ENCODE measurements at regions not wholly inside any gene's neighbourhood (a gene's known extent, or its start where the extent isn't known, plus 50 kb on each side); places are given as distances from the start of the nearest gene placed in this dataset.

DNA sequence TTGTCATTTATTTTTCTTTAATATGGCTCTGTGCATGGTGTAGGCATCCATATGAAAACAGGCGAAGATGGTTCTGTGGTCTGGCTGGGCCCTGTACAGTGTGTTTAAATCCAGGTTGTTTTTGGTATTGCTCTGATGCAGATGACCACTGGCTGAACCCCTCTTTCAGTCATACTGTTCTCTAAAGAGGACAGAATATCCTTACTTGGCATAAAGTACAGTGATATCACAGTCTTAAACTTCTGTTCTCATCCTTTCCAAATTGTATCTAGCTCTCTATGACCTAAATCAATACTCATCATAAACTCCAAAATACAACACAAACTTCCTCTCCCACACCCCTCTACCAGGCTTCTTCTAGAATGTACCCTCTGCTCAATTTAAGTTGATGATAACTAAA, 252.7 kb upstream of the FAR2 start:
- no peak for TF ChIP-seq EZH2 (IDR thresholded peaks at IDR 0.05; ENCODE audit: low read length)
- TF ChIP-seq, protein P1, sequence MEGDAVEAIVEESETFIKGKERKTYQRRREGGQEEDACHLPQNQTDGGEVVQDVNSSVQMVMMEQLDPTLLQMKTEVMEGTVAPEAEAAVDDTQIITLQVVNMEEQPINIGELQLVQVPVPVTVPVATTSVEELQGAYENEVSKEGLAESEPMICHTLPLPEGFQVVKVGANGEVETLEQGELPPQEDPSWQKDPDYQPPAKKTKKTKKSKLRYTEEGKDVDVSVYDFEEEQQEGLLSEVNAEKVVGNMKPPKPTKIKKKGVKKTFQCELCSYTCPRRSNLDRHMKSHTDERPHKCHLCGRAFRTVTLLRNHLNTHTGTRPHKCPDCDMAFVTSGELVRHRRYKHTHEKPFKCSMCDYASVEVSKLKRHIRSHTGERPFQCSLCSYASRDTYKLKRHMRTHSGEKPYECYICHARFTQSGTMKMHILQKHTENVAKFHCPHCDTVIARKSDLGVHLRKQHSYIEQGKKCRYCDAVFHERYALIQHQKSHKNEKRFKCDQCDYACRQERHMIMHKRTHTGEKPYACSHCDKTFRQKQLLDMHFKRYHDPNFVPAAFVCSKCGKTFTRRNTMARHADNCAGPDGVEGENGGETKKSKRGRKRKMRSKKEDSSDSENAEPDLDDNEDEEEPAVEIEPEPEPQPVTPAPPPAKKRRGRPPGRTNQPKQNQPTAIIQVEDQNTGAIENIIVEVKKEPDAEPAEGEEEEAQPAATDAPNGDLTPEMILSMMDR (optimal IDR thresholded peaks at IDR 0.05 in 1 of 3, IDR thresholded peaks at IDR 0.05 in 1 of 3, conservative IDR thresholded peaks at IDR 0.05 in 1 of 3; ENCODE audit: extremely low read depth in 1 of 3, insufficient read depth in 2 of 3, low read length in 3 of 3): no peak
- dilution Hi-C loops (cut with MboI; ENCODE audit: extremely low pct_ligation_motif_present, low sequenced_read_pairs): no loop called here
- H3K36me3 ChIP-seq (ENCODE audit: control insufficient read depth in 2 of 2, extremely low read depth in 1 of 2, insufficient read depth in 2 of 2, low read length in 2 of 2): no peaks in the 10 kb centered on the region
- peaks cover 8% of the 10 kb centered on the region for H3K9me3 ChIP-seq (ENCODE audit: control insufficient read depth, low read depth, low read length)
- peaks cover 13% of the 10 kb centered on the region for H3K4me1 ChIP-seq (ENCODE audit: control insufficient read depth, extremely low read depth, insufficient read depth, low read length)
- no peak overlapping the region for H2AFZ ChIP-seq (ENCODE audit: control insufficient read depth, low read length)
- no peak for DNase-seq (ENCODE audit: low read depth, low spot score)
- no peak overlapping the region for H3K4me2 ChIP-seq (ENCODE audit: control insufficient read depth, extremely low read depth, insufficient read depth, low read depth, low read length)
- no peaks in the 10 kb centered on the region for H4K20me1 ChIP-seq (ENCODE audit: control insufficient read depth, extremely low read depth, insufficient read depth, low read length)
- no peak overlapping the region for H3K4me3 ChIP-seq (ENCODE audit: control insufficient read depth in 2 of 3, extremely low read depth in 1 of 3, insufficient read depth in 2 of 3, low read depth in 1 of 3, low read length in 3 of 3)
- H3K9me1 ChIP-seq (ENCODE audit: control insufficient read depth, extremely low read depth, insufficient read depth, low read length): no peaks in the 10 kb centered on the region
- H3K27me3 ChIP-seq (ENCODE audit: control insufficient read depth, extremely low read depth, insufficient read depth, low read length): no peaks in the 10 kb centered on the region
- no peak overlapping the region for H3K27ac ChIP-seq (ENCODE audit: control insufficient read depth, insufficient read depth, low read length)
- no peak for FAIRE-seq
- H3K79me2 ChIP-seq (ENCODE audit: control insufficient read depth, insufficient read depth, low read length): no peaks in the 10 kb centered on the region
- H3K9ac ChIP-seq (ENCODE audit: control insufficient read depth, extremely low read depth, insufficient read depth, low read length): no peak overlapping the region

DNA sequence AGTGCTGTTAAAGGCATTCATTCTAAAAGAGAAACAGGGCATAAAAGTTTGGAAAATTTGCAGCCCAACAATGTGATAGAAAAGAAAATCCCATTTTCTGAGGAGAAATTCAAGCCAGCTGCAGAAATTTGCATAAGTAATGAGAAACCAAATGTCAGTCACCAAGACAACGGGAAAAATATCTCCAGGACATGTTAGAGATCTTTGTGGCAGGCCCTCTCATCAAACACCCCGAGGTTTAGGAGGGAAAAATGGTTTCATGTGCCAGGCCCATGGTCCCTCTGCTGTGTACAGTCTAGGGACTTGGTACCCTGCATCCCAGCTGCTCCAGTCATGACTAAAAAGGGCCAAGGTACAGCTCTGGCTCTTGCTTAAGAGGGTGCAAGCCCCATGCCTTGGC, 251.0 kb upstream of the FAR2 start:
- Histone ChIP-seq H3K4me1 (ENCODE audit: control insufficient read depth, extremely low read depth, insufficient read depth, low read length) (peaks cover 13% of the 10 kb centered on the region), H3K4me3 (ENCODE audit: control insufficient read depth in 2 of 3, extremely low read depth in 1 of 3, insufficient read depth in 2 of 3, low read depth in 1 of 3, low read length in 3 of 3) (no peak overlapping the region), H3K9ac (ENCODE audit: control insufficient read depth, extremely low read depth, insufficient read depth, low read length) (no peak overlapping the region), H3K4me2 (ENCODE audit: control insufficient read depth, extremely low read depth, insufficient read depth, low read depth, low read length) (no peak overlapping the region), H3K27me3 (ENCODE audit: control insufficient read depth, extremely low read depth, insufficient read depth, low read length) (no peaks in the 10 kb centered on the region), H4K20me1 (ENCODE audit: control insufficient read depth, extremely low read depth, insufficient read depth, low read length) (no peaks in the 10 kb centered on the region), H2AFZ (ENCODE audit: control insufficient read depth, low read length) (no peak overlapping the region), H3K27ac (ENCODE audit: control insufficient read depth, insufficient read depth, low read length) (no peak overlapping the region), H3K9me3 (ENCODE audit: control insufficient read depth, low read depth, low read length) (peaks cover 12% of the 10 kb centered on the region), H3K79me2 (ENCODE audit: control insufficient read depth, insufficient read depth, low read length) (no peaks in the 10 kb centered on the region), H3K9me1 (ENCODE audit: control insufficient read depth, extremely low read depth, insufficient read depth, low read length) (no peaks in the 10 kb centered on the region), H3K36me3 (ENCODE audit: control insufficient read depth in 2 of 2, extremely low read depth in 1 of 2, insufficient read depth in 2 of 2, low read length in 2 of 2) (no peaks in the 10 kb centered on the region)
- no peak for FAIRE-seq
- no peak for DNase-seq (ENCODE audit: low read depth, low spot score)
- dilution Hi-C loops (cut with MboI; ENCODE audit: extremely low pct_ligation_motif_present, low sequenced_read_pairs): no loop called here
- TF ChIP-seq EZH2 (IDR thresholded peaks at IDR 0.05; ENCODE audit: low read length): no peak
- TF ChIP-seq, protein P1 (optimal IDR thresholded peaks at IDR 0.05 in 1 of 3, IDR thresholded peaks at IDR 0.05 in 1 of 3, conservative IDR thresholded peaks at IDR 0.05 in 1 of 3; ENCODE audit: extremely low read depth in 1 of 3, insufficient read depth in 2 of 3, low read length in 3 of 3): no peak

Measured in keratinocyte (primary cell).